ENCODE measurements at regions not wholly inside any gene's neighbourhood (a gene's known extent, or its start where the extent isn't known, plus 50 kb on each side); places are given as distances from the start of the nearest gene placed in this dataset.
"Not testable (repeated sequence)": the region's sequence is repeated elsewhere in the genome, so short reads cannot be mapped to it uniquely, and the experiment has no call there.

GRCh38 chr10:76624470-76624869, 1013.1 kb downstream of the KCNMA1 start:
- no peak overlapping the region for H3K4me3 ChIP-seq (replicated peaks; ENCODE audit: low read depth, low read length)
- TF ChIP-seq, protein P1, sequence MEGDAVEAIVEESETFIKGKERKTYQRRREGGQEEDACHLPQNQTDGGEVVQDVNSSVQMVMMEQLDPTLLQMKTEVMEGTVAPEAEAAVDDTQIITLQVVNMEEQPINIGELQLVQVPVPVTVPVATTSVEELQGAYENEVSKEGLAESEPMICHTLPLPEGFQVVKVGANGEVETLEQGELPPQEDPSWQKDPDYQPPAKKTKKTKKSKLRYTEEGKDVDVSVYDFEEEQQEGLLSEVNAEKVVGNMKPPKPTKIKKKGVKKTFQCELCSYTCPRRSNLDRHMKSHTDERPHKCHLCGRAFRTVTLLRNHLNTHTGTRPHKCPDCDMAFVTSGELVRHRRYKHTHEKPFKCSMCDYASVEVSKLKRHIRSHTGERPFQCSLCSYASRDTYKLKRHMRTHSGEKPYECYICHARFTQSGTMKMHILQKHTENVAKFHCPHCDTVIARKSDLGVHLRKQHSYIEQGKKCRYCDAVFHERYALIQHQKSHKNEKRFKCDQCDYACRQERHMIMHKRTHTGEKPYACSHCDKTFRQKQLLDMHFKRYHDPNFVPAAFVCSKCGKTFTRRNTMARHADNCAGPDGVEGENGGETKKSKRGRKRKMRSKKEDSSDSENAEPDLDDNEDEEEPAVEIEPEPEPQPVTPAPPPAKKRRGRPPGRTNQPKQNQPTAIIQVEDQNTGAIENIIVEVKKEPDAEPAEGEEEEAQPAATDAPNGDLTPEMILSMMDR (IDR thresholded peaks at IDR 0.05; ENCODE audit: low read depth, low read length, missing control alignments): no peak
- no peak for DNase-seq (ENCODE audit: extremely low read depth, low read depth)

DNA sequence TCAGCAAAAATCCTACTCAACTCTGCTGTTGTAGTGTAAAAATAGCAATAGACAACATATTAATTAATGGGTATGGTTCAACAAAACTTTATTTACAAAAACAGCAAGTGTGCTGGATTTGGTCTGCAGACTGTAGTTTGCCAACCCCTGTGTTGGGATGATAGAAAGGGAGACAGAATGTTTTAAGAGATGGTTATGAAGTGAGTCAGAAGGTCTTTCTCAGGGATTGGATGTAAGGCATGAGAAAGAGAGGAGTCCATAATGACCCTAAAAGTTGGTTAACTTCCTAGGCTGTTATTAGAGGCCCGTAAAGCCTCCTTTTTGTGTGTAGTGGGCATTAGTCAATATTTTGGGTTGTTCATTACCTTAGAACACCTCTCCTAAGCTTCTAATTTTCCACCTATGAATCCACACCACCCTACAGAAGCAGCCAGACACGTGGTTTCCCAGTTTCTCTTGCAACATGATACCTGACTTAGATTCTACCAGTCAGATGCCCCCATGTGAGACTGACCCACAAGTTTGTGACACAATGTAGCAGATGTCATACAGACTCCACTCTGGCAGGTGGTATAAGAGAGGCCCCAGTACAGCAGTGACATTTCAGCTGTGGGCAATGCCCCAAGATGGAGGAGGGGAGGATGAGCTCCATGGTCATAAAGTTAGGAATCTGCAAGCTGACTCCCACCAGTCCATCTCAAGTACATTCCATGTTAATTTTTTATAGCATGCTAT, 1015.6 kb downstream of the KCNMA1 start:
- no peak overlapping the region for H3K4me3 ChIP-seq (replicated peaks; ENCODE audit: low read depth, low read length)
- DNase-seq (ENCODE audit: extremely low read depth, low read depth): no peak
- TF ChIP-seq, protein P1 (IDR thresholded peaks at IDR 0.05; ENCODE audit: low read depth, low read length, missing control alignments): no peak

- TF ChIP-seq, protein P1 (IDR thresholded peaks at IDR 0.05; ENCODE audit: low read depth, low read length, missing control alignments): no peak
- H3K4me3 ChIP-seq (replicated peaks; ENCODE audit: low read depth, low read length): no peak overlapping the region
Measured at GRCh38 chr10:76618641-76619040, 1019.0 kb downstream of the KCNMA1 start.

DNA sequence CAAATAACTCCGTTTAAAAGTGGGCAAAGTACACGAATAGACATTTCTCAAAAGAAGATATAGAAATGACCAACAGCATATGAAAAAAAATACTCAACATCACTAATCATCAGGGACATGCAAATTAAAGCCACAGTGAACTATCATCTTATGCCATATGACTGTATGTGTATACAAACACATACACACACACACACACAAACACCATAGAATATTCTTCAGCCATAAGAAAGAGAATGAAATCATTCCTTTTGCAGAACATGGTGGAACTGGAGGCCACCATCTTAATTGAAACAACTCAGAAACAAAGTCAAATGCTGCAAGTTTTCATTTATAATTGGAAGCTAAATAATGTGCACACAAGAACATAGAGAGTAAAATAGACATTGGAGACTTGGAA, 1019.4 kb downstream of the KCNMA1 start:
- TF ChIP-seq, protein P1 (IDR thresholded peaks at IDR 0.05; ENCODE audit: low read depth, low read length, missing control alignments): no peak
- no peak for DNase-seq (ENCODE audit: extremely low read depth, low read depth)
- H3K4me3 ChIP-seq (replicated peaks; ENCODE audit: low read depth, low read length): no peak overlapping the region

More at GRCh38 chr10:76618641-76619040, 1019.0 kb downstream of the KCNMA1 start:
- no peak for DNase-seq (ENCODE audit: extremely low read depth, low read depth)

DNA sequence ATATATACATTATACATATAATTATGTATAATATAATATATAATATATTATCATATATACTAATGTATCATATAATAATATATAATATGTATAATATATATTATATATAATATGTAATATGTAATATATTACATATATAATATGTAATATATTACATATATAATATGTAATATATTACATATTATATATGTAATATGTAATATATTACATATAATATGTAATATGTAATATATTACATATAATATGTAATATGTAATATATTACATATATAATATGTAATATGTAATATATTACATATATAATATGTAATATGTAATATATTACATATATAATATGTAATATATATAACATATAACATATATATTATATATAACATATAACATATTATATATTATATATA, 1020.9 kb downstream of the KCNMA1 start:
- not testable (repeated sequence) for H3K4me3 ChIP-seq (replicated peaks; ENCODE audit: low read depth, low read length); DNase-seq (ENCODE audit: extremely low read depth, low read depth)

DNA sequence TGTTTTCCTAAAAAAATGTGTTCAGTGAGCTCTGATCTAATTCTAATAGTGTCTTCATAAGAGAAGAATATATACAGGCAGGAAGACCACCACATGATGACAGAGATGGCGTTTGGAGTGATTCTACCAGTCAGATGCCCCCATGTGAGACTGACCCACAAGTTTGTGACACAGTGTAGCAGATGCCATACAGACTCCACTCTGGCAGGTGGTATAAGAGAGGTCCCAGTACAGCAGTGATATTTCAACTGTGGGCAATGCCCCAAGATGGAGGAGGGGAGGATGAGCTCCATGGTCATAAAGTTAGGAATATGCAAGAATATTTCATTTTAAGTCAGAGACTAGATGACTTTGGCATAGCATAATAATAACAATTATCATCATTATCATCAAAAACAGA, 1022.6 kb downstream of the KCNMA1 start:
- H3K4me3 ChIP-seq (replicated peaks; ENCODE audit: low read depth, low read length): no peak overlapping the region
- no peak for DNase-seq (ENCODE audit: extremely low read depth, low read depth)
- TF ChIP-seq, protein P1 (IDR thresholded peaks at IDR 0.05; ENCODE audit: low read depth, low read length, missing control alignments): no peak

Measured in HFF-Myc (cell line).